GM23338 (cell line): ENCODE measurements at regions not wholly inside any gene's neighbourhood (a gene's known extent, or its start where the extent isn't known, plus 50 kb on each side); places are given as distances from the start of the nearest gene placed in this dataset.

Experiments used
- CREB1 ChIP-seq: fragments of 250-450 bp; sonication (Bioruptor Pico); IDR thresholded peaks from 2 replicates; pipeline ENCODE4 v1.5.0; 2020; ENCODE audit warnings: low read depth, mild to moderate bottlenecking, moderate library complexity
- ETS1 ChIP-seq: IDR thresholded peaks from 2 replicates; pipeline ENCODE4 v1.6.1; 2016; ENCODE audit warnings: antibody characterized with exemption
- EZH2 ChIP-seq: fragments of 200-600 bp; sonication (generic); IDR thresholded peaks from one replicate; pipeline ENCODE4 v1.8.0; 2017; ENCODE audit warnings: antibody characterized with exemption, mild to moderate bottlenecking, low read depth; ENCODE audit not compliant: unreplicated experiment
- EZH2phosphoT487 ChIP-seq: fragments of 200-600 bp; sonication (generic); IDR thresholded peaks from one replicate; pipeline ENCODE4 v1.8.1; 2018; ENCODE audit warnings: antibody characterized with exemption; ENCODE audit not compliant: unreplicated experiment
- JUNB ChIP-seq: IDR thresholded peaks from one replicate; pipeline ENCODE4 v1.6.1; 2016; ENCODE audit warnings: antibody characterized with exemption; ENCODE audit not compliant: unreplicated experiment
- POLR2AphosphoS5 ChIP-seq: IDR thresholded peaks from 2 replicates; pipeline ENCODE4 v1.6.1; 2016; ENCODE audit warnings: antibody characterized with exemption, low read depth
- REST ChIP-seq: IDR thresholded peaks from one replicate; pipeline ENCODE4 v1.6.1; 2018; ENCODE audit warnings: antibody characterized with exemption; ENCODE audit not compliant: unreplicated experiment
- STAT1 ChIP-seq: IDR thresholded peaks from one replicate; pipeline ENCODE4 v1.6.1; 2016; ENCODE audit warnings: antibody characterized with exemption; ENCODE audit not compliant: unreplicated experiment
- ZNF114 ChIP-seq: fragments of 250-450 bp; sonication (Bioruptor Pico); IDR thresholded peaks from 2 replicates; pipeline ENCODE4 v1.5.0; 2020; ENCODE audit warnings: mild to moderate bottlenecking, moderate library complexity
- ZNF462 ChIP-seq: fragments of 250-450 bp; sonication (Bioruptor Pico); IDR thresholded peaks from 2 replicates; pipeline ENCODE4 v1.5.0; 2020; ENCODE audit warnings: mild to moderate bottlenecking, moderate library complexity
- TF ChIP-seq, protein P1 (sequence below), 2 experiments: fragments of 200-600 bp in 1 of 2; sonication (generic) in 1 of 2; conservative IDR thresholded peaks; 2 replicates each; pipeline versions ENCODE4 v1.5.1 to v1.6.1; 2016 to 2017; ENCODE audit warnings: antibody characterized with exemption in 2 of 2, low read depth in 2 of 2, mild to moderate bottlenecking in 2 of 2, moderate library complexity in 1 of 2

GRCh38 chr6:1525364-1526038 lies 84.2 kb upstream of the FOXC1 start:
- TF ChIP-seq, protein P1, sequence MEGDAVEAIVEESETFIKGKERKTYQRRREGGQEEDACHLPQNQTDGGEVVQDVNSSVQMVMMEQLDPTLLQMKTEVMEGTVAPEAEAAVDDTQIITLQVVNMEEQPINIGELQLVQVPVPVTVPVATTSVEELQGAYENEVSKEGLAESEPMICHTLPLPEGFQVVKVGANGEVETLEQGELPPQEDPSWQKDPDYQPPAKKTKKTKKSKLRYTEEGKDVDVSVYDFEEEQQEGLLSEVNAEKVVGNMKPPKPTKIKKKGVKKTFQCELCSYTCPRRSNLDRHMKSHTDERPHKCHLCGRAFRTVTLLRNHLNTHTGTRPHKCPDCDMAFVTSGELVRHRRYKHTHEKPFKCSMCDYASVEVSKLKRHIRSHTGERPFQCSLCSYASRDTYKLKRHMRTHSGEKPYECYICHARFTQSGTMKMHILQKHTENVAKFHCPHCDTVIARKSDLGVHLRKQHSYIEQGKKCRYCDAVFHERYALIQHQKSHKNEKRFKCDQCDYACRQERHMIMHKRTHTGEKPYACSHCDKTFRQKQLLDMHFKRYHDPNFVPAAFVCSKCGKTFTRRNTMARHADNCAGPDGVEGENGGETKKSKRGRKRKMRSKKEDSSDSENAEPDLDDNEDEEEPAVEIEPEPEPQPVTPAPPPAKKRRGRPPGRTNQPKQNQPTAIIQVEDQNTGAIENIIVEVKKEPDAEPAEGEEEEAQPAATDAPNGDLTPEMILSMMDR (conservative IDR thresholded peaks at IDR 0.05; ENCODE audit: low read depth in 2 of 2) = peak in 1 of 2 experiments; percentile 22; a peak in 1 of 4 replicates
- no peak for TF ChIP-seq ZNF114 (CRISPR knock-in tag)
- no peak for TF ChIP-seq REST
- TF ChIP-seq EZH2 = no peak
- no peak for TF ChIP-seq EZH2phosphoT487
- TF ChIP-seq STAT1 = no peak
- TF ChIP-seq POLR2AphosphoS5 = no peak
- no peak for TF ChIP-seq ZNF462 (CRISPR knock-in tag)
- no peak for TF ChIP-seq JUNB
- no peak for TF ChIP-seq CREB1 (CRISPR knock-in tag)
- no peak for TF ChIP-seq ETS1
